HT1080 (cell line): ENCODE measurements at regions not wholly inside any gene's neighbourhood (a gene's known extent, or its start where the extent isn't known, plus 50 kb on each side); places are given as distances from the start of the nearest gene placed in this dataset.

ENCODE experiments used
- DNase-seq: peaks from one replicate; pipeline ENCODE4 v3.0.0-alpha.2; 2015; ENCODE audit warnings: low read depth

DNA sequence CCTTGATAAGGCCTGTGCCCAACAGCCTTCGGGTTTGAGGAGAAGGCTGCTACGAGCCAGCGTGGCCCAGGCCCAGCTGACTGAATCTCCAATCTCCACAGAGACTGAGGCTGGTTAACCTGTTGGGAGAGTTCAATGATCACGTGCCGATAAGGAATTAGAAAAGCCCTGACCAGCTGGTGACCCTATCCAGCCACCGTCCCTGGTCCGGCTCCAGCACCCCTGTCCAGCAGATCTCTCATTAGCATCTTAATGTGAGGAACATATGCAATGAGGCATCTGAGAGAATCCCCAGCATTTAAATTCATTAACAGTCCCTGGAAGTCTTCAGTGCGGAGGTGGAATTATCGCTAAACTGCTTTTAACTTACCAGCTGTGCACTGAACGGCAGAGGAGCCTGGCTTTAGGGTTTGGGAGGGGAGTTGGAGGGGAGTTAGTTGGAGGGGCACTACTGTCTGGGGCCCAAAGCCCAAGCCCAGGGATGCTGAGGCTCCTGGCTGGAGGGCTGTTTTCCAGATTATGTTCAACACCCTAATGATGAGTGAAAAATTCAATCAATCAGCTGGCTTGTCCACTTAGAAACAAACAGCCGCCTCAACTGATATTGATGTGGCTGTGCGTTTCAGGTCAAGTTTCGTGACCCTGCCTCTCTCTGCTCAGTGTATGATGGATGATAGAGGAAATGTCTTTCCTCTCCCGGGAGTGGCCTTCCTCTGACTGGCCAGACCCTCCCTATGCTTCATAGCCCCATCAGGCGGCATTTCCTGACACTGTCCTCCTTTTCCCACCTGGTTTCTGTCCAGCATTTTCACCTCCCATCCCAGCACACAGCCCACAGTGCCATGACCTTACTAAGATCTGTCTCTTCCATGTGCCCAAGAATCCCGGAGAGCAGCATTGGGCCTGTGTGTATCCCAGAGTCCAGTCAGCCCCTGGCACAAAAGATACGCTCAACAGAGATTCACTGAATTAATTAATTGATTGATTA, 184.5 kb downstream of the CCT6B start:
- DNase-seq, result no peak

DNA sequence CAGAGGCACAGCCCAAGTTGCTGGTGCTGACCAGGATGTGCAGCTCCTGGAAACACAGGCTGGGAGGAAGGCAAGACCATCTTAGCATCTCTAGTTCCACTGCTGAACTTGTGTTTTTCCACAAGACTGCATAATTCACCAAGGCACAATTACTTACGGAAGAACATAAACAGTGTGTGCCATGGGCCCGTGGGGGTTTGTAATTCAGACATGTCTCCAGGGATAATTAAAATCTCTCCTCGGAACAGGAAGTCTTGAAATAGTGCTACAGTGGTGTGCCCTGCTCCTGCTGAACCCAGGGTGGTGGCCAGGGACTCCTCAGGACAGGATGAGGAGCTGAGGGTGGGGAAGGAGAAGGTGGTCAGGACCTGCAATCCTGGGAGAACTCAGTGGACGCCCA, 188.2 kb downstream of the CCT6B start:
- no peak for DNase-seq

GRCh38 chr17:34771891-34772290, 189.4 kb downstream of the CCT6B start:
- DNase-seq, result no peak

GRCh38 chr17:34770586-34770985, 190.7 kb downstream of the CCT6B start:
- no peak for DNase-seq

DNA sequence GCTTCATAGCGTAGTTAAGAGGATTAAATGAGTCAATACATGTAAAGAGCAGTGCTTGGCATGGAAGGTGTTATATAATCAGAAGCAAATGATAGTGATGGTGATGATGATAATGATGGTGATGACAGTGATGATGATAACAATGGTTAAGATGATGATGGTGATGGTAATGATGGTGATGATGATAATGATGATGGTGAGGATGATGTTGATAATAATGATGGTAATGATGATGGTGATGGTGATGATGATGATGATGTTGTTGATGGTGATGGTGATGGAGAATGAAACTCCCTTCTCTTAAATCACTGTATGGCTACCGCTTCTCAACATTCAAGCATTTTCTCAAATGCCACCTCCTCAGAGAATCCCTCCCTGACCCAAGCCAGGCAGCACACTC, 190.5 kb downstream of the TMEM132E start:
- DNase-seq, result no peak

DNA sequence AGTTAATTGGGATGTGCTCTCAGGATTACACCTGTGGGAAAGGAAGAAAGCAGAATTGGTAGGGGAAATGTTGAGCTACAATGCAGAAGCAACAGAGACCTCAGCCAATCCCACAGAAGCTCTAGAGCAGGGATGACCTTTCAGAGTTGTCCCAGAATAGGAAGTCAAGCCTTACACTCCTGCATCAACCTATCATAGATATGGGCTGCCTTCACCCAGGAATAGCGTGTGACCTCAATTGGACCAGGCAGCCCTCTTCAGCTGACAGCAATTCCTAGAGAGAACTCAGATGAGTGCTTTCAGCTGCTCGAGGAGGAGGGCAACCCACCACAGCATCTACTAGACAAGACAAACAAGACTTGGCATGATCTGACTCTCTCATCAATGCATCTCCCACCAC, 189.7 kb downstream of the TMEM132E start:
- DNase-seq, result no peak

DNA sequence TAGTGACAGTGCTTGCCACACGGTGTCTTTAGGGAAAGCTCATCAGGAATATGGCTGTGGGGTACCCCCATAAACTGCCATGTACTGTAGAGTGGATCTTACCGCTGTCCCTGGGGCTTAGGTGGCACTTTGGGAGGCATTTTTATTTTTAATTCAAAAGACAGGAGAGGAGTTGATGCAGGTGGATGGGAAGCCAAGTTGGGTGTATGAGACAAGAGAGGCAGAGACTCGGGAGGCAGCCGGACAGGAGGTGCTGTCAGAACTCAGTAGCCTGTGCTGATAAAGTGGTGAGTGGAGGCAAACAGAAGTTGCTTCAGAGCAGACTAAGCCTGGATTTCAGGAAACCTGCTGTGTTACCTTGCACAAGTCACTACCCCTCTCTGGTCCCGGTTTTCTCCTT, 185.9 kb downstream of the TMEM132E start:
- no peak for DNase-seq

DNA sequence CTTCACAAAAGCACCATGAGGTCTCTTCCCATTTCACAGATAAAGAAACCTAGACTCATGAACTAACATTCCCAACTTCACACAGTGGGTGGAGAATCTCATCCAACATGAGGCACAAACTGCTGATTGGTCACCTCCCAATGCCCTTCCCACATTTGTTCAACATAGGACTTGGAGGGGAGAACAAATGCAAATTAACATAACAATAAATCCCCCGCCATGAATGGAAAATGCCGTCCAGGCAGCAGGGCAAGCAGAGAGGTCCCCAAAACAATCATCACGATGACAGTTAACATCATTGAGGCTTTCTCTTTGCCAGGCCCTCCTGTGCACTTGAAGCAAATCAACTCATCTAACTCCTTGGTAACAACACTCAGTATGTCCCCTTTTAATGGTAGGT, 185.3 kb downstream of the TMEM132E start:
- no peak for DNase-seq

DNA sequence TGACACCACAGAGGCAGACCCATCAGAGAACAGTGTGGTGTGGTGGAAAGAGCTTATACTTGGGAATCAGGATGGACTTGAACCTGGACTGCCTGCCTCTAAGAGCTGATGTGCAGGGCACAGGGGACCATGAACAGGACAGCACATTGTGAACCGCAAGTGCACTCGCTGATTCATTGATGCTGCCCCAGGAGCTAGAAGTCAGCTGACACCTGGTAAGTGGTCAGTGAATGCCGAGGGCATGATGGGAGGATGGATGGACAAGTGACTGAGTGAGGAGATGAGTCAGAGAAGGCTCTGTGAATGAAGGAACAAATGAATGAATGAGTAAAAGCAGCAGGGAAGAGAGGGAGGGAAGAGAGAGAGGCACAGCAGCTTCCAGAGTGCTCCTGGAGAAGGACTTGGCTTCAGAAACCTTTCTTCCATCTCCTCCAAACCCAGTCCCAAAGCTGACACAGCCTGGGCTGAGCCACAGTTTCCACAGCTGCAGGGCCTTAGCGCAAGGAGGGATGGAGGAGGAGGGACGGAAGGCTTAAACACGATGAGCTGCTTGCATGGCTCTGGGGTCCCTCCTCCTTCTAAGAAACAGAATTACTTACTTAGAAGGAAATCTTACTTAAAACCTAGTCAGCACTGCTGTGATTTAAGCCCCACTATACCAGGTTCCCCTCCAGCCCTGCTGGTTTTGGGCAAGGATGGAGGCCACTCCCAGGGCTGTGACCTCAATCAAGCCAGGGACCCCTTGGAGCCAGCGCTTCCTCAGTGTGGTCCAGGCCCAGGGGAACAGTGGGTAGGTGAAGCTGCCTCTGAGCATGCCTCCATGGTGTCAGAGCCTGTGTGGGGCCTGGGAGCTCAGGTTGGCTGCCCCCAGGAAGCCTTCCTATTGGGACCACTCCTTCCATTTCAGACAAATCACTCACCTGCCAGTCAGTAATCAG, 184.6 kb downstream of the TMEM132E start:
- peak; percentile 83 for DNase-seq

DNA sequence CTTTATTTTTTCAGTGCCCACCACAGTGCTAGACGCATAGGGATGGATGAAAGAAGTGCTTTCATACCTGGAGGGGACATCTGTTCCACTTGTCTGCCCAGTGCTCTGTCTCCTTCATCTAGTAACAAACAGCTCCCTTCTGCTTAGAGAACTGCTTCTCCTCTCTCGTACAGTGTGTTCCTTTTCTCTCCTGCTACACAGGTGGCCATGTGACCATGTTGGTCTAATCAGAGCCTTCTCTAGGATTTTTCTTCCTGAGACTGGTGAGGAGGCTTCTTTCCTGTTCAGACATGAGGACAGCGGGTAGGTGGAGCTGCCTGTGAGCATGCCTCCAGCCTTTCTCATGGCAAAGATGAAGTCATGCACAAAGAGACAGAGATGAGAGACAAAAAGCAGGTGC, 182.7 kb downstream of the TMEM132E start:
- no peak for DNase-seq

DNA sequence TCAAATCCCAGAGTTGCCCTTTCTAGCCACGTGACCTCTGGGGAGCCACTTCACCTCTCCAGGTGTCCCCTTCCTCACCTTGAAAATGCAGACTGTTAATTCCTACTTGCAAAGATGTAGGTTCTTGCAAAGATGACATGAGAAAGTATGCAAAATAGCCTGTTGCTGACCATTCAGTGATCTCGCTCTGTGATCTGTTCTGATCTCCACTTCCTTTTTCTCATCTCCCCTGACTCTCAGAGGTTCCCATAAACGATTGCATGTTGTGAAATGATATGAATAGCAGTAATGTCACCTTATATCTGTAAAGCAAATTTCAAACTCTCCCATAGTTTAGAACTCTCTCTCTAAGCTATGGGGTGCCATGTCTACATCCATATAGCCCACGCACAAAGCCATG, 182.3 kb downstream of the TMEM132E start:
- DNase-seq, result no peak

DNA sequence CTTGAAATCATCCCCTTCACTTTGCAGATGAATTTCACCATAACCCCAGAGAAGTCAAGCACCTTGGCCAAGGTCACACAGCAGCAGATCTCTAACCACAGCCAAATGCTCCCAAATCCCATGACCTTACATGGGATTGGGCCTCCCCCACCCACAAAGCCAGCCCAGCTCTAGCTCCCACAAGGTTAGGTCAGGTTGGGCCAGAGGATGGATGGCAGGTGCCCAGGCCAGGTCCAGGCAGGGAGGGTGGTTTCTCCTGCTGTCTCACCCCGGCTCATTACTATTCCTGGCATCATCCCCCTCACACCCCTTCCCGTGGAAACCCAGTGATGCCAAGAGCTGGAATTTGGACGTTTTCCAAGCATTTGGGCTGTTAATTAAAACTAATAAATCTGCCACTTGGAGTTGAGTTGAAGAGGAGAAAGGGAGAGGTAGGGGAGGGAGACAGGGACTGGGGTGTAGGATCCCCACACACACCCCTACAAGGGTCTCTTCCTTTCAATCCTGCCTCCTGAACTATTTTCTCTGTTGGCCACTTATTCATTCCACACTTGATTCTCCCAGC, 181.6 kb downstream of the TMEM132E start:
- DNase-seq, result no peak

DNA sequence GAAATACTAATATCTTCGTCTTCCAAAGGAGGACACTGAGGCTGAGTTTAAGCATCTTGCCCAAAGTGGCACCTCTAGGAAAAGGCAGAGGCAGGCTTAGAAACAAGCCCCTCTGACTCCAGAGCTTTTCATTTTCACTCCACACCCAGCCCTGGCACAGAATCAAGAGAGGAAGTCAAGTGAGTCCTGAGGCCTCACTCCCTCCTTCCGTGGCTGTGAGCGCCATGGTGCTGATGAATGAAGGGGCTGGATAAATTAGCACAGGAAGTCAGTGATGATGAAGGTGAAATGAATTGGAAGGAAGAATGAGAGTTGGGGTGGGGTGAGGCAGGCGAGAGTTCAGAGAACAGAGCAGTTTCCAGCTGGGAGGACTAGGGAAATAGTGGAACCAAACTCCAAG, 179.3 kb downstream of the TMEM132E start:
- DNase-seq, result peak; percentile 31

DNA sequence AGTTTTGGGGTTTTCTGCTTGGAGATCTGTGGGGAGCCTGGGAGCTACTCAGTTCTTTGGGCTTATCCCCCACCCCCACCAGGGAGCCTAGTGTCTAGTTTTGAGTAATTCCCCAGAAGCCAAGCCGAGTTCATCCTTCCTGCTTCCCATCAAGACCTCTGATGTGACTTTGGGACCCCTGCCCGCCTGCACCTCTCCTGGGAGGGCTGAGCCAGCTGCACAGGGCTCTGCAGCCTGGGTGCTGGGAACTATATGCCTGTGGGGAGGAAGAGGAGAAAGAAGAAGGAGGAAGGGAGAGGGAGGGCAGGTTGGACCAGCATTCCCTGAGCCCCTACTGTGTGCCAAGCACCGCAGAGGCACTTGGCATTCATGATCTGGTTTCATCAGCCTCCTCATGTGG, 178.9 kb downstream of the TMEM132E start:
- DNase-seq, result no peak

DNA sequence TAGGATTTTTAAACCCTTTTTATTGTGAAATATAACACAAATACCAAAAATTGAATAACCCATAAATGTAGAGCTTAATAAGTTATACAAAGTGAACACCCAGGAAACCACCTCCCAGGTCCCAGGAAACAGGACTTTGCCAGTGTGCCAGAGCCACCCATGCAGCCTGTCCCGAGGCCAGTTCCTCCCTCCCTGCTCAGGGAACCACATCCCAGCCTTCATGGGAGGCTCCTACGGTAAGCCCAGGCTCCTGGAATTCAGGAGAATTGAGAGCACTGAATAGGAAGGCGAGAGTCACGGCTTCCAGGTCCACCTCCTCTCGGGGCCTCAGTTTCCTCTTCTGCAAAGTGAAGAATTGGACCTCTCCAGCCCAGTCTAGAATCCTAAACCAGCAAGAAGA, 178.2 kb downstream of the TMEM132E start:
- no peak for DNase-seq

DNA sequence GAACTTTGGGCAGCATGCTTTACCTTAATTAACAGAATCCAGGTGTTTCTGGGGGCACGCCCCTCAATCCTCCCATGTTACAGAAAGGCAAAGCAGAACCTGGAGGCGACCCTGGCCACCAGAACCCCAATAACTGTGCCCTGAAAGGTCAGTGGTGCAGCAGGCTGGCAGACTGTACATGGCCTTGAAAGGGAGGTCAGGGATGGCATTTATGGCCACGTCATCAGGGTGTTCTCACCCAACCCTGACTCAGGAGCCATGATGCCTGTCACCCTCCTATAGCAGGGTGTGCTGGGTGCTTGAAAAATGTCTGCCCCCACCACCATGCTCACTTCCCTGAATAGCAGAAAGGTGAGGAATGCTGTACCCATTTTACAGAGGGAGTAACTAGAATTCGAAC, 177.7 kb downstream of the TMEM132E start:
- no peak for DNase-seq

DNA sequence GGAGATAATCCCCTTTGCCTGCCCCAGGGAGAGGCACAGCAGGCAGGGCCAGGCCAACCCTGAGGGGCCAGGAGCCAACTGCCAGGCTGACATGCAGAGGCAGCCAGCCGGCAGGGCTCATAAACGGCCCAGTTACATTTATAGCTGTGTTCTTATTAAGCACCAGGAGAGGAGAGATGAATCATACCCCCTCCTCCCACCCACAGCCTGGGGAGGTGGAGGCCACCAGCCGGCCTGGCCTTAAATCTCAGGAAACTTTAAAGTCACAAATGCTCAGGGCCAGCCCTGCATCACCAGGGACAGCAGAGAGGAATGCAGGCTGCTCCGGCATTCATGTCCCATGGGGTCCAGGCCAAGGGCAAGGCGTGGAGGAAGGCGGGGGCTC, 177.2 kb downstream of the TMEM132E start:
- peak; percentile 48 for DNase-seq

DNA sequence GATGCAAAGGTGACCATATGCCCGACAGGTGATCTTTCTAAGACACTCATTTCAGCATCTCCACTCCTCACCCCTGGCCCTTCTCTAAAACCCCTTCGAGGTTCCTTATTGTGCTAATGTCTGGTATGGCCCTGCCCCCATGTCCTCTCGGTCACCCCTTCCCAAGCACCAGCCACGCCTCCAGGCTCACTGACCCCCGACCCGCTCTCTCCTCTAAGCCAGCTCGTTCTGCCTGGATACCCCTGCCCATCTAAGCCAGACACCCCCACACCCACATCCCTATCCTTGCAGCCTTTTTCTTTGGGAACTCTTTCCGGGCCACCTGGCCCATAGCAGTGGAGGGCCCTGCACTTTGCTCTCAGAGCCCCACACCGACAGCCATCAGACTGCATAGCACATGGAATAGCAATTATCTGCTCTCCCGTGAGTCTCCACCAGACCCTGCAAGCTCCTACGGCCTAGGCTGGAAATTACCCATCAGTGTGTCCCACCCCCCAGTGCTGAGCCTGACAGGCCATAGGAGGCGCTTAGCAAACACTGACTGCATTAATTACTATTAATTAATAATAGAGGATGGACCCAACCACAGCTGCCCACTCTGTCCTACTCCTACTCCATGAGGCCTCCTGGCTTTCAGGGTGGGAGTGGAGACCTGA, 176.7 kb downstream of the TMEM132E start:
- DNase-seq, result no peak

DNA sequence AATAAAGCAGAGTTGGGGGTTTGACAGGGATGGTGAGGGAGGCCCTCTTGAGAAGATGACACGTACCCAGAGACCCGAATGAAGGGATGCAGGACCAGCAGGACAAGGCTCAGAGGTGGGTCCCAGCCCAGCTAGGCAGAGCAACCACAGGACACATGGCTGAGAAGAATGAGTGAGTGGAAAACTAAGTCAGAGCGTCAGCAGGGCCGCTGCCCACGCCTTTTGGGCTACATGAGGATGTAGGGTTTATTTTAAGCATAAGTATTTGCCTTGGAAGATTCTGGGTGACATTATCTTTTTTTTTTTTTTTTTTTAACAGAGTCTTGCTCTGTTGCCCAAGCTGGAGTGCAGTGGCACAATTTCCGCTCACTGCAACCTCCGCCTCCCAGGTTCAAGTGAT, 176.0 kb downstream of the TMEM132E start:
- DNase-seq, result no peak

DNA sequence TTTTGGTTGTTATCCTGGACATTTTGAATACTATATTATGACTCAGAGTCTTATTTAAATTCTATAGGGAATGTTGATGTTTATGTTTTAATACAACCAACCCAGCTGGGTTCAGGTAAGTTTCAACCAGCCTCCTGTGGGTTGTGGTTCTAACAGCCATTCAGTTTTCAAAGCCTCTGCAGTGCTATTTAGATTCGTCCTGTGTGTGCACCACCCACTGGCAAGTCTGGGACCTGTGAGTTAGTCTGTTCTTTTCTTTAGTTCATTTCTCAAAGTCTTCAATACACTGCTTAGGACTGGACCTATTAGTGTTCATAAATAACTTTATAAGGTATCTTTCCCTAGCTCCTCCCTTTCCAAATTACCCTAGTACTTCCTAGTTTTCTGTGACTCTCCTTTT, 170.6 kb downstream of the TMEM132E start:
- DNase-seq, result no peak

- no peak for DNase-seq
These were observed 162.6 kb downstream of the TMEM132E start for GRCh38 chr17:34741967-34742366.
